ENCODE measurements at regions not wholly inside any gene's neighbourhood (a gene's known extent, or its start where the extent isn't known, plus 50 kb on each side); places are given as distances from the start of the nearest gene placed in this dataset.
"Not testable (repeated sequence)": the region's sequence is repeated elsewhere in the genome, so short reads cannot be mapped to it uniquely, and the experiment has no call there.

GRCh38 chr12:78269620-78270019 is 438.9 kb downstream of the NAV3 start:
- in situ Hi-C loops (cut with MboI; ENCODE audit: low sequenced_read_pairs, unreplicated experiment), result no loop called here
- no peak for DNase-seq (ENCODE audit: low spot score)
- no peak for TF ChIP-seq CTCF (IDR thresholded peaks at IDR 0.05; ENCODE audit: borderline replicate concordance, control extremely low read depth, extremely low read depth, insufficient read depth, missing control alignments)

DNA sequence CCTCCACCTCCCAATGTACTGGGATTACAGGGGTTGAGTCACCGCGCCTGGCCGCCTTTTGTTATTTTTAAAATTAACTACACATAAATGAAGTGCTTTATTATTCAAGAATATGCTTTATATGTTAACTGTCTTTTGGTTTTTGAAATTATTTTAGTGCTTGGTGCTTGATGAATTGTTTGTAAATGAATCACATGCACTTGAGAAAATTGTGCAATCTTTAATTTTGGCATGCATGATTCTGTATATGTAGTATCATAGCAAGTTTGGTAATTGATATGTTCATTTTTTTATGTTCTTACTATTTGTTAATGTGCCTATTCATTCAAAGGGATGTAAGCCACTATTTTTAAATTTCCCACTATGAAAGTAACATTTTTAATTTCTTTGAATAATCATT is 440.9 kb downstream of the NAV3 start:
- no peak for TF ChIP-seq CTCF (IDR thresholded peaks at IDR 0.05; ENCODE audit: borderline replicate concordance, control extremely low read depth, extremely low read depth, insufficient read depth, missing control alignments)
- no peak for DNase-seq (ENCODE audit: low spot score)
- in situ Hi-C loops (cut with MboI; ENCODE audit: low sequenced_read_pairs, unreplicated experiment), result no loop called here

DNA sequence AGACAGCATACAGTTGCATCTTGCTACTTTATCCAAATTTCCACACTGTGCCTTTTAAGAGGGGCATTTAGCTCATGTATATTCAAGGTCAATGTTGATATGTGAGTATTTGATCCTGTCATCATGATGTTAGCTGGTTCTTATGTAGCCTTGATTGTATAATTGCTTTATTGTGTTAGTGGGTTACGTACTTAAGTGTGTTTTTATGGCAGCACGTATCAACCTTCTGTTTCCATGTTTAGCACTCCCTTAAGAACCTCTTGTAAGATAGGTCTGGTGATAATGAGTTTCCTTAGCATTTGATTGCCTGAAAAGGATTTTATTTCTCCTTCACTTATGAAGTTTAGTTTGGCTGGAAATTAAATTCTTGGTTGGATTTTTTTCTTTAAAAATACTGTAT is 445.2 kb downstream of the NAV3 start:
- DNase-seq (ENCODE audit: low spot score), result no peak
- in situ Hi-C loops (cut with MboI; ENCODE audit: low sequenced_read_pairs, unreplicated experiment), result no loop called here
- TF ChIP-seq CTCF (IDR thresholded peaks at IDR 0.05; ENCODE audit: borderline replicate concordance, control extremely low read depth, extremely low read depth, insufficient read depth, missing control alignments), result no peak

GRCh38 chr12:78278706-78279190 is 448.1 kb downstream of the NAV3 start:
- in situ Hi-C loops (cut with MboI; ENCODE audit: low sequenced_read_pairs, unreplicated experiment), result no loop called here
- no peak for DNase-seq (ENCODE audit: low spot score)
- TF ChIP-seq CTCF (IDR thresholded peaks at IDR 0.05; ENCODE audit: borderline replicate concordance, control extremely low read depth, extremely low read depth, insufficient read depth, missing control alignments), result no peak

- in situ Hi-C loops (cut with MboI; ENCODE audit: low sequenced_read_pairs, unreplicated experiment), result no loop called here
- TF ChIP-seq CTCF (IDR thresholded peaks at IDR 0.05; ENCODE audit: borderline replicate concordance, control extremely low read depth, extremely low read depth, insufficient read depth, missing control alignments), result no peak
- DNase-seq (ENCODE audit: low spot score), result no peak
Observed at GRCh38 chr12:78279567-78279966, 448.9 kb downstream of the NAV3 start.

DNA sequence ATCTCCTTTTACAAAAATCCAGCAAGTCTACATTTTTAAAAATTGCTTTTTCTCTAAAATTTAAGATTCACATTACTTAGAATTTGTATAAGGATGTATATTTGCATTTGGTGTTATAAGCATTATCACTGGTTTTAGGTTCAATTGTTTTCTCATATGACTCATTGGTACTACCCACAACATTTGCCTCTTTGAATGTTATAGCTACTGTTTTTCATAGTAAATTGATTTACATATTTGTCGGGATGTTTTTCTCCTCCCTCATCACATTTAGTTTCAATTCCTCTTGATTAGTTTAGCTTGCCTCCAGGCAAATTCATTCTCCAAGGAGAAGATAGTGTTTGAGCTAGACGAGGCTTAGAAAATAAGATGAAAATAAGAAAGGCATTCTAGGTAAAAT is 450.4 kb downstream of the NAV3 start:
- in situ Hi-C loops (cut with MboI; ENCODE audit: low sequenced_read_pairs, unreplicated experiment); DNase-seq (ENCODE audit: low spot score): not testable (repeated sequence)

- DNase-seq (ENCODE audit: low spot score), result no peak
- in situ Hi-C loops (cut with MboI; ENCODE audit: low sequenced_read_pairs, unreplicated experiment), result no loop called here
- no peak for TF ChIP-seq CTCF (IDR thresholded peaks at IDR 0.05; ENCODE audit: borderline replicate concordance, control extremely low read depth, extremely low read depth, insufficient read depth, missing control alignments)
Observed at GRCh38 chr12:78284417-78284816, 453.7 kb downstream of the NAV3 start.
